HepG2 (cell line): ENCODE measurements at regions not wholly inside any gene's neighbourhood (a gene's known extent, or its start where the extent isn't known, plus 50 kb on each side); places are given as distances from the start of the nearest gene placed in this dataset.

Source experiments
- CENPT ChIP-seq: sonication (generic); formaldehyde crosslinking; IDR thresholded peaks from 2 replicates; pipeline ENCODE4 v1.8.0; 2022; ENCODE audit warnings: low read depth, mild to moderate bottlenecking, moderate library complexity, missing genetic modification reagents
- FOSL1 ChIP-seq: sonication (generic); formaldehyde crosslinking; IDR thresholded peaks from 2 replicates; pipeline ENCODE4 v1.9.0; 2021; ENCODE audit warnings: missing genetic modification reagents, borderline replicate concordance
- PHF20 ChIP-seq: sonication (generic); formaldehyde crosslinking; IDR thresholded peaks from 2 replicates; pipeline ENCODE4 v1.5.0; 2020; ENCODE audit warnings: mild to moderate bottlenecking, missing genetic modification reagents
- ZBTB42 ChIP-seq: sonication (generic); formaldehyde crosslinking; IDR thresholded peaks from 2 replicates; pipeline ENCODE4 v1.5.0; 2020; ENCODE audit warnings: mild to moderate bottlenecking, missing genetic modification reagents
- ZBTB8A ChIP-seq: sonication (generic); formaldehyde crosslinking; IDR thresholded peaks from 2 replicates; pipeline ENCODE4 v1.4.0; 2020; ENCODE audit warnings: mild to moderate bottlenecking, low read depth, missing genetic modification reagents, borderline replicate concordance
- ZNF510 ChIP-seq: sonication (generic); formaldehyde crosslinking; IDR thresholded peaks from 2 replicates; pipeline ENCODE4 v1.4.0; 2020; ENCODE audit warnings: low read depth, mild to moderate bottlenecking, missing genetic modification reagents
- ZNF746 ChIP-seq: sonication (generic); formaldehyde crosslinking; IDR thresholded peaks from 2 replicates; pipeline ENCODE4 v1.8.0; 2022; ENCODE audit warnings: mild to moderate bottlenecking, missing genetic modification reagents
- TF ChIP-seq, protein P1 (sequence below): sonication (generic); formaldehyde crosslinking; IDR thresholded peaks from 2 replicates; pipeline ENCODE4 v1.9.0; 2021; ENCODE audit warnings: mild to moderate bottlenecking, missing genetic modification reagents
- TF ChIP-seq, protein P2 (sequence below): sonication (generic); formaldehyde crosslinking; IDR thresholded peaks from 2 replicates; pipeline ENCODE4 v1.4.0; 2020; ENCODE audit warnings: missing genetic modification reagents
- TF ChIP-seq, protein P3 (sequence below): sonication (generic); formaldehyde crosslinking; IDR thresholded peaks from 2 replicates; pipeline ENCODE4 v1.4.0; 2020; ENCODE audit warnings: mild to moderate bottlenecking, low read depth, missing genetic modification reagents

DNA sequence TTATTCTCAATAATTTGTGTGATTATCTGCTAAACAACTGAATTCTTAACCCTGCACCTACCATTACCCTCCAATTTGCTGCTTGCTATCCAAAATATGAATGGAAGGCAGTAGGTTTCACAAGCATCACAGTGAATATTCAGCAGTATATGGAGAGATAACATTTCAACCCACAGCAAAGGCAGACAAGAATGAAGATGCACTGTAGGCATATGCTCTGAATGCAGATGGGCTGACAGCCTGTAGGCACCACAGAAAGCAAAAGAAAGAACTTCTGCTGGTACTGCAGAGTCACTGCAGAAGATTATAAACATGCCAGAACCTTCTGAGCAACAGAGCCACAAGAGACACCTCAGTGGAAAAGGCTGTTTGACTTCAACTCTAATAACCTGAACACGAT lies 63.6 kb upstream of the SLC12A2 start (continued):
- TF ChIP-seq, protein P1, sequence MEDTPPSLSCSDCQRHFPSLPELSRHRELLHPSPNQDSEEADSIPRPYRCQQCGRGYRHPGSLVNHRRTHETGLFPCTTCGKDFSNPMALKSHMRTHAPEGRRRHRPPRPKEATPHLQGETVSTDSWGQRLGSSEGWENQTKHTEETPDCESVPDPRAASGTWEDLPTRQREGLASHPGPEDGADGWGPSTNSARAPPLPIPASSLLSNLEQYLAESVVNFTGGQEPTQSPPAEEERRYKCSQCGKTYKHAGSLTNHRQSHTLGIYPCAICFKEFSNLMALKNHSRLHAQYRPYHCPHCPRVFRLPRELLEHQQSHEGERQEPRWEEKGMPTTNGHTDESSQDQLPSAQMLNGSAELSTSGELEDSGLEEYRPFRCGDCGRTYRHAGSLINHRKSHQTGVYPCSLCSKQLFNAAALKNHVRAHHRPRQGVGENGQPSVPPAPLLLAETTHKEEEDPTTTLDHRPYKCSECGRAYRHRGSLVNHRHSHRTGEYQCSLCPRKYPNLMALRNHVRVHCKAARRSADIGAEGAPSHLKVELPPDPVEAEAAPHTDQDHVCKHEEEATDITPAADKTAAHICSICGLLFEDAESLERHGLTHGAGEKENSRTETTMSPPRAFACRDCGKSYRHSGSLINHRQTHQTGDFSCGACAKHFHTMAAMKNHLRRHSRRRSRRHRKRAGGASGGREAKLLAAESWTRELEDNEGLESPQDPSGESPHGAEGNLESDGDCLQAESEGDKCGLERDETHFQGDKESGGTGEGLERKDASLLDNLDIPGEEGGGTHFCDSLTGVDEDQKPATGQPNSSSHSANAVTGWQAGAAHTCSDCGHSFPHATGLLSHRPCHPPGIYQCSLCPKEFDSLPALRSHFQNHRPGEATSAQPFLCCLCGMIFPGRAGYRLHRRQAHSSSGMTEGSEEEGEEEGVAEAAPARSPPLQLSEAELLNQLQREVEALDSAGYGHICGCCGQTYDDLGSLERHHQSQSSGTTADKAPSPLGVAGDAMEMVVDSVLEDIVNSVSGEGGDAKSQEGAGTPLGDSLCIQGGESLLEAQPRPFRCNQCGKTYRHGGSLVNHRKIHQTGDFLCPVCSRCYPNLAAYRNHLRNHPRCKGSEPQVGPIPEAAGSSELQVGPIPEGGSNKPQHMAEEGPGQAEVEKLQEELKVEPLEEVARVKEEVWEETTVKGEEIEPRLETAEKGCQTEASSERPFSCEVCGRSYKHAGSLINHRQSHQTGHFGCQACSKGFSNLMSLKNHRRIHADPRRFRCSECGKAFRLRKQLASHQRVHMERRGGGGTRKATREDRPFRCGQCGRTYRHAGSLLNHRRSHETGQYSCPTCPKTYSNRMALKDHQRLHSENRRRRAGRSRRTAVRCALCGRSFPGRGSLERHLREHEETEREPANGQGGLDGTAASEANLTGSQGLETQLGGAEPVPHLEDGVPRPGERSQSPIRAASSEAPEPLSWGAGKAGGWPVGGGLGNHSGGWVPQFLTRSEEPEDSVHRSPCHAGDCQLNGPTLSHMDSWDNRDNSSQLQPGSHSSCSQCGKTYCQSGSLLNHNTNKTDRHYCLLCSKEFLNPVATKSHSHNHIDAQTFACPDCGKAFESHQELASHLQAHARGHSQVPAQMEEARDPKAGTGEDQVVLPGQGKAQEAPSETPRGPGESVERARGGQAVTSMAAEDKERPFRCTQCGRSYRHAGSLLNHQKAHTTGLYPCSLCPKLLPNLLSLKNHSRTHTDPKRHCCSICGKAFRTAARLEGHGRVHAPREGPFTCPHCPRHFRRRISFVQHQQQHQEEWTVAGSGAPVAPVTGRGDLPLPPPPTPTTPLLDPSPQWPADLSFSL: no peak
- TF ChIP-seq ZBTB42 (CRISPR knock-in tag): no peak
- no peak for TF ChIP-seq ZBTB8A
- TF ChIP-seq, protein P2, sequence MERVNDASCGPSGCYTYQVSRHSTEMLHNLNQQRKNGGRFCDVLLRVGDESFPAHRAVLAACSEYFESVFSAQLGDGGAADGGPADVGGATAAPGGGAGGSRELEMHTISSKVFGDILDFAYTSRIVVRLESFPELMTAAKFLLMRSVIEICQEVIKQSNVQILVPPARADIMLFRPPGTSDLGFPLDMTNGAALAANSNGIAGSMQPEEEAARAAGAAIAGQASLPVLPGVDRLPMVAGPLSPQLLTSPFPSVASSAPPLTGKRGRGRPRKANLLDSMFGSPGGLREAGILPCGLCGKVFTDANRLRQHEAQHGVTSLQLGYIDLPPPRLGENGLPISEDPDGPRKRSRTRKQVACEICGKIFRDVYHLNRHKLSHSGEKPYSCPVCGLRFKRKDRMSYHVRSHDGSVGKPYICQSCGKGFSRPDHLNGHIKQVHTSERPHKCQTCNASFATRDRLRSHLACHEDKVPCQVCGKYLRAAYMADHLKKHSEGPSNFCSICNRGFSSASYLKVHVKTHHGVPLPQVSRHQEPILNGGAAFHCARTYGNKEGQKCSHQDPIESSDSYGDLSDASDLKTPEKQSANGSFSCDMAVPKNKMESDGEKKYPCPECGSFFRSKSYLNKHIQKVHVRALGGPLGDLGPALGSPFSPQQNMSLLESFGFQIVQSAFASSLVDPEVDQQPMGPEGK (CRISPR knock-in tag): no peak
- TF ChIP-seq CENPT: no peak
- no peak for TF ChIP-seq ZNF746
- no peak for TF ChIP-seq ZNF510 (CRISPR knock-in tag)
- no peak for TF ChIP-seq FOSL1 (CRISPR knock-in tag)
- TF ChIP-seq, protein P3, sequence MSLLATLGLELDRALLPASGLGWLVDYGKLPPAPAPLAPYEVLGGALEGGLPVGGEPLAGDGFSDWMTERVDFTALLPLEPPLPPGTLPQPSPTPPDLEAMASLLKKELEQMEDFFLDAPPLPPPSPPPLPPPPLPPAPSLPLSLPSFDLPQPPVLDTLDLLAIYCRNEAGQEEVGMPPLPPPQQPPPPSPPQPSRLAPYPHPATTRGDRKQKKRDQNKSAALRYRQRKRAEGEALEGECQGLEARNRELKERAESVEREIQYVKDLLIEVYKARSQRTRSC (CRISPR knock-in tag): no peak
- TF ChIP-seq PHF20: no peak
